GM19035 (cell line): ENCODE measurements at regions not wholly inside any gene's neighbourhood (a gene's known extent, or its start where the extent isn't known, plus 50 kb on each side); places are given as distances from the start of the nearest gene placed in this dataset.

Experiments
- ATAC-seq: cut with Tn5 transposase; IDR thresholded peaks from one replicate; pipeline ENCODE4 v1.9.1; 2021; ENCODE audit not compliant: unreplicated experiment

DNA sequence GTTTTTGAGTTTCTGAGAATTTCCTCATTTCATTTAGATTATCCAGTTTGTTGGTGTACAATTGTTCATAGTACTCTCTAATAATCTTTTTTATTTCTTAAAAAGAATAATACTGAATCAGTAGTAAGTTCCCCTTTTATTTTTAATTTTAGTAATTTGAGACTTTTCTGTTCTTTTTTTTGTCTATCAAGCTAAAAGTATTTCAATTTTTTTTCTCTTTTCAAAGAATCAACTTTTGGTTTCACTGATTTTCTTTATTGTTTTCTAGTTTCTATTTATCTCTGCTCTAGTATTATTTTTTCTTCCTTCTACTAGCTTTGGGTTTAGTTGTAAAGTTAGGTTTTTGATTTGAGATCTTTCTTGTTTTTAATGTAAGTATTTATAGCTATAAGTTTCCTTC is 60.6 kb upstream of the ARL15 start:
- no peak for ATAC-seq

DNA sequence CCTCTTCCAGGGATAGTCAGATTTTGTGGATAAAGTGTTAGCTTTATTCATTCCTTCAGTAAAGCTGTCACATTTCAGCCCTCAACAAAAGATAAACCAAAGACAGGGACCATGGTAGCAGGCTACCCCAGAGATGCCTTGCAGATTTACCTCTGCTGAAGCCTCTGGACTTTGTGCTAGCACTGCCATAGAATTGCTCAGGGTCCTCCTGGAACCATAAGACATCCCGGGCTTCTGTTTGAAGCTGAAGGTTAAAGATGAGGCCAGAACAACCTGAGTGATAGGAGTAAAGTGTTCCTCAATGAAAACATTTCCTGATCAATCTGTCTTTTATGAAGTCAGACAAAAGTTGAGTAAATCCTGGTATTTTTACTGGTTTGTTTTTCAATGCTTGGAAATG is 57.5 kb upstream of the ARL15 start:
- no peak for ATAC-seq

DNA sequence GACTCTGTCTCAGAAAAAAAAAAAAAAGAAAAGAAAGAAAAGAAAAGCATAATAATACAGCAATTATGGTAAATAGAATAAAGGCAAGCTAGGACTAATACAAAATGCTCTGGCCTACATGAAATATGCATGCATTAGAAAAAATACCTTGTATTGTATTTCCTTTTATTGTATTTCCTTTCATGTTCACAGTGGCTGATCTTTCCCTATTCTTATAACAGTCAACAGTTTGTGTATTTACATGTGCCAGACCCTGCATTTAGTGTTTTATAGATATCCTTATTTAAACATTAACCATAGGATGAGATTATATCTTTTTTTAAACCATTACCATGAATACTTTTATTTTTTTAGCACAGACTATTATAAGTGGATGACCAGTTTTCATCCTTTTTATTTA is 56.3 kb upstream of the ARL15 start:
- ATAC-seq = no peak

DNA sequence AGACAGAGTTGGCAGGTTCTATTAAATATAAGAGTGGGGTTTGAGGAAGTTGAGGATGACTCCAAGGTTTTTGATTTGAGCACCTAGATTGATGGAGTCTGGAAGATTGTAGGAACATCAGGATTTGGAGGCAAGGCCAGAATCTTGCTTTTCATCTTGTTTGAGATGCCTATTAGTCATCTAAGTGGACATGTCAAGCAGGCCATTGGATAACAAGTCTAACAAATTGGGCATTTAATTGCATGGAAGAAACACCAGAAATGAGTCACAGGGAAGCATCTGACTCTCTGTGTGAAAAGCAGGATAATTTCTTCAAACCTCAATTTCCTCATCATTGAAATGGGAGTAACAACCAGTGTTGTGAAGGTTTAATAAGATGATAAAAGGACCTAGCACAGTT is 53.3 kb upstream of the ARL15 start:
- no peak for ATAC-seq

DNA sequence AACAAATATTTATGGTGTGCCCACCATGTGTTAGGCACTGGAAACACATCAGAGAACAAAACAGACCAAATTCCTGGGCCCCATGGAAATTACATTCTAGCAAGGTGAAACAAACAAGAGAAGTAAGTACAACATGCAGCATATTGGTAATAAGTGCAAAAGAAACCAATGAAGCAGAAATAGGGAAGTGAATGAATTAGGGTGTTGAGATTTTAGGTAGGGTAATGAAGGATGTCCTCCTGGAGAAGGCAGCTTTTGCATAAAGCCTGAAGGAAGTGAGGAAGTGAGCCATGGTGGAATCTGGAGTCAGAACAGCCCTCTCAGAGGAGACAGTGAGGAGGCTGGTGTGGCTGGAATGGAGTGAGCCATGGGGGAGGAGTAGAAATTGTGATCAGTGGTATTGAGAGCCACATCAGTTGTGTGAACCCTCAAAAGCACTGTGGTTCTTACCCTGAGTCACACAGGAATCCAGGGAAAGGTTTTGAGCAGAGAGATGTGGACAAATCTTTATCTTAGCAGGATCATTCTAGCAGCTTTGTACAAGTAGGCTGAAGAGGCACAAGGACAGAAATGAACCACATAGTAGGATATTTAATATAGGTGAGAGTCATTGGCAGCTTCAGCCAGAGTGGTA is 52.7 kb upstream of the ARL15 start:
- no peak for ATAC-seq

DNA sequence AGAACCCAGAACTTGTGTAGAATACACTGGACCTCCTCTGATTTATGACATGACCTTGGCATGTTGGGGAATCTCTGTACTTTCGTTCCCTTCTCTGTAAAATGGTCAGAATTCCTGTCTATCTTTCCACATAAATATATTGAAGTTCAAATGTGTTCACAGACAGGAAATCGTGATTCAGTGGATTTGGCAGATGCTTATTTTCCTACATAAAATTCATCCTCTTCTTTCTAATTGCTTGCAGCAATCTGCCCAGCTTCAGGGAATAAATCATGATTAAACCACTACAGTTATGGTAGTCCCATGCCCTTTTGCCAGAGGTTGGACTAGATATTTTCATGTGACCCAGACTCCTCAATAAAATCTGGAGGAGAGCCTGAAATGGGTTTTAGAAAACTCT is 52.1 kb upstream of the ARL15 start:
- ATAC-seq = no peak

DNA sequence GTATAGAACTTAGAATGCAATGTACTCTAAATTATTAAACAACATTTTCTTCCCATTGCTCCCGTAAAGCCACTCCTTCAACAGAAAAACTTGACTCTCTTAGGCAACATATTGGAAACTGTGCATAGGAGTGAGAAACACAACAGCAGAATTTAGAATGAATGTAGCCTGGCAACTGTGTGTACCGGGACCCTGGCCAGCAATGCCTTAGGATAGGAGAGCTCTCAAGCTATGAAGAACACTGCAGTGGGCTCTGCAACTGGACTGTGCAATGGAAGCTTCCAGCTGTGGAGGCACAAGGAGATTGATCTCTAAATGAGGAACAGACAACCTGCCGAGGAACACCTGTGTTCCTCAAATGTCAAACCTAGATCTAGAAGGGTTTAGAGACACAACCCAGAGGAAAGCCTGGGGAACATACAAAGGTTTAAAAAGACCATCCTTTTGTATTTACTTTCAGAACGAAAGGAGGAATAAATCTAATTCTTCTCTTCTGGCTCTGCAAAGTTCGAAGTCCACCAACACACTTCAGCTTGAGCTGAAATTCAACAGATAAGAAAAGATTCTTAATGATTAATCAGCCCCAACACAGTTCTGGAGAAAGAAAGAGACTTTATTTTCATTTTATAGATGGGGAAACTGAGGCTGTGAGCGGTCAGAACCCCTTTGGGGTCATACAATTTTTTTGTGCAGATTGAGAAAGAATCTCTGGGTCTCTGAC is 51.5 kb upstream of the ARL15 start:
- no peak for ATAC-seq

DNA sequence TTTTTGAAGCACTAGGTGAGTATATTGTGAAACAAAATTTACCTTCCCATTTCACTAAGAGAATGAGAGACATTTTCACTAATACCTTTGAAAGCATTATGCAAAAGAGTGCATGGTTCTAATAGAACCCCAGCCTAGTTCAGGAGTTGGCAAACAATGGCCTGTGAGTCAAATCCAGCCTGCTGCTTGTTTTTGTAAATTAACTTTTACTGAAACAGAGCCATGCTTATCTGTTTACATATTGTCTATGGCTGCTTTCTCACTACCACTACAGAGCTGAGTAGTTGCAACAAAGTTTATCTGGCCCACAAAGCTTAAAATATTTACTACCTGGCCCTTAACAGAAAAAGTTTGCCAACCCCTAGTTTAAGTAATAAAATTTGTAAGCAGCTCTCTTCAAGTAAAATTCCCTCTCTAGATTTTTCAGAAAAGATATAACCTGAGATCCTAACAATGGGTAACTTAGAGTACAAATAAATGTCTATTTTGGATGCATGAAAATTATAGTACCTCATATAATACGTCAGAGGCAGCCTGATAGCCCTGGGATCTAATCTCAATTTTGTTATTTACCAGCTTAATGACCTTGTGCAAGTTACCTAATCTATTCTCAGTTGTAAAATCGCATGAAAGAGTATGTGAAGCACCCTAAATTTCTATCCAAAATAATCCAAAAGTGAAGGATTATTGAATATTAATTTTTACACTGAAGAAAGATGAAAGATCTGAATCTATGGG is 50.7 kb upstream of the ARL15 start:
- no peak for ATAC-seq
